ENCODE measurements at regions not wholly inside any gene's neighbourhood (a gene's known extent, or its start where the extent isn't known, plus 50 kb on each side); places are given as distances from the start of the nearest gene placed in this dataset.
"Not testable (repeated sequence)": the region's sequence is repeated elsewhere in the genome, so short reads cannot be mapped to it uniquely, and the experiment has no call there.

GRCh38 chr3:194860725-194861124, 175.0 kb downstream of the FAM43A start:
- no peak for FAIRE-seq

GRCh38 chr3:194861375-194861774, 175.7 kb downstream of the FAM43A start:
- DNase-seq (ENCODE audit: low spot score) (no peak), FAIRE-seq (no peak)

More at GRCh38 chr3:194860725-194861124, 175.0 kb downstream of the FAM43A start:
- DNase-seq (ENCODE audit: low spot score) = no peak

- DNase-seq (ENCODE audit: low spot score) = no peak
- FAIRE-seq = no peak
Measured at GRCh38 chr3:194865061-194865460, 179.4 kb downstream of the FAM43A start.

GRCh38 chr3:194865615-194866014, 179.9 kb downstream of the FAM43A start:
- FAIRE-seq = no peak
- no peak for DNase-seq (ENCODE audit: low spot score)

- DNase-seq (ENCODE audit: low spot score) (no peak), FAIRE-seq (no peak)
Measured at GRCh38 chr3:194866236-194866635, 180.6 kb downstream of the FAM43A start.

GRCh38 chr3:194867270-194867983, 181.7 kb downstream of the FAM43A start:
- no peak for DNase-seq (ENCODE audit: low spot score)
- FAIRE-seq = no peak

GRCh38 chr3:194868831-194869230, 183.1 kb downstream of the FAM43A start:
- DNase-seq (ENCODE audit: low spot score) = no peak
- FAIRE-seq = no peak

GRCh38 chr3:194869482-194870169, 183.9 kb downstream of the FAM43A start:
- DNase-seq (ENCODE audit: low spot score) = peak; percentile 13
- FAIRE-seq = no peak

GRCh38 chr3:194870394-194871110, 184.9 kb downstream of the FAM43A start:
- no peak for FAIRE-seq
- no peak for DNase-seq (ENCODE audit: low spot score)

GRCh38 chr3:194871143-194871863, 185.6 kb downstream of the FAM43A start:
- DNase-seq (ENCODE audit: low spot score) (peak; percentile 50), FAIRE-seq (no peak)

- peak; percentile 22 for DNase-seq (ENCODE audit: low spot score)
- FAIRE-seq = no peak
Measured at GRCh38 chr3:194871864-194872668, 186.4 kb downstream of the FAM43A start.

- DNase-seq (ENCODE audit: low spot score) (no peak), FAIRE-seq (no peak)
Measured at GRCh38 chr3:194872669-194872977, 186.9 kb downstream of the FAM43A start.

- not testable (repeated sequence) for FAIRE-seq; DNase-seq (ENCODE audit: low spot score)
Measured at GRCh38 chr3:194873474-194873873, 187.8 kb downstream of the FAM43A start.

GRCh38 chr3:194874206-194874605, 188.5 kb downstream of the FAM43A start:
- FAIRE-seq = no peak
- DNase-seq (ENCODE audit: low spot score) = no peak

GRCh38 chr3:194874783-194875182, 189.1 kb downstream of the FAM43A start:
- FAIRE-seq = no peak

GRCh38 chr3:194875581-194876402, 190.1 kb downstream of the FAM43A start:
- FAIRE-seq (no peak), DNase-seq (ENCODE audit: low spot score) (no peak)

More at GRCh38 chr3:194874783-194875182, 189.1 kb downstream of the FAM43A start:
- no peak for DNase-seq (ENCODE audit: low spot score)

- DNase-seq (ENCODE audit: low spot score) = no peak
Measured at GRCh38 chr3:194876403-194877095, 190.9 kb downstream of the FAM43A start.

GRCh38 chr3:194877291-194878119, 191.8 kb downstream of the FAM43A start:
- no peak for DNase-seq (ENCODE audit: low spot score)
- no peak for FAIRE-seq

More at GRCh38 chr3:194876403-194877095, 190.9 kb downstream of the FAM43A start:
- no peak for FAIRE-seq

All from RCC 7860 (cell line).